GM19043 (cell line): ENCODE measurements at regions not wholly inside any gene's neighbourhood (a gene's known extent, or its start where the extent isn't known, plus 50 kb on each side); places are given as distances from the start of the nearest gene placed in this dataset.
"Not testable (repeated sequence)": the region's sequence is repeated elsewhere in the genome, so short reads cannot be mapped to it uniquely, and the experiment has no call there.

Source experiments
- ATAC-seq: cut with Tn5 transposase; IDR thresholded peaks from one replicate; pipeline ENCODE4 v1.9.1; 2021; ENCODE audit warnings: low read depth; ENCODE audit not compliant: unreplicated experiment

DNA sequence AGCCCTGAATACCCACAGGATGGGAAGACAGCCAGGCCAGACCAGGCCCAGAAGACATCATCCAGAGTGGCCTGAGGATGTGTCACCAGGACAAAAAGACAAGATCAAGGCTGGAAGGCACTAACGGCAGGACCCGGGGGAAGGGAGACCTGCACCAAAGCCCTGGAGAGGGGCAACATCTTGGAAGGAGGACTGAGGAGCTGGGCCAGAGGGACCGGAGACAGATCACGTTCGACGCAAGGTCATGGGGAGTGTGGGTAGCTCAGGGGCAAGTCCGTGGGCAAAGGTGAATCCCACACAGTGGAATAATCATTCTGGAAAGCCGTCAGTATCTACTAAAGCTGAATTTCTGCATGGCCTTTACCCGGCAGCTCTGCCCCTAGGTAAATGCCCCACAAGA, 478.6 kb downstream of the MATN1 start:
- ATAC-seq, result no peak

DNA sequence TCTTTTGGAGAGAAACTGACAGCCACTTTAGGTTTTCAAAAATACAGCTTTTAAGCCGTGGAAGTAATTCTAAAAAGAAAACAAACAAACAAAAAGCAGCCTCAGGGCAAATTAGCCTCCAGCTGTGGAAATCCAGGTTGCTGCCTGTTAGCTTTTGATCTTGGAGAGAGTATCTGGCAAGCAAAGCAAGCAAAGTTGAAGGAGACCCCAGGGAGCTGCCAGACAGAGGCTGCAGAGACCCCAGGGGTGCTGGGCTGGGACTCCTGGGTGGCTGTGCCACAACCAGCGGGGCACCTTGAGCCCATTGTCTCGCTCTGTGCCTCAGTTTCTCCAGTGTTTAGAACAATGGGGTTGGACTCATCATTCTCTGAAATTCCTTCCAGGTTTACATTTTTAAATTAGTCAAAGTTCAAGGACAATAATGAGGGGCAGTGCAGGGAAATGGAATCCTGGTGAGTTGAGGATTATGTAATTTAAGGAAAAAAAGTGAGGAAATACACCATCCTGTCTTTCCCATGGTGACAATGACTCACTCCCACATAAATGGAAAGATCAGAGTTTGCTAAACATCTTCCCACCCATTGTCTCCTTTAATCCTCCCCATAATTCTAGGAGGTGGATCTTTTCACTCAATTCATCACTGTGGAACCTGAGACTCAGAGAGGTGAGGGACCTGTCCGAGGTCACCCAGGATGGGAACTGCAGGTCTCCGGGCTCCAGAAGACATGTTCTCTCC, 480.5 kb downstream of the MATN1 start:
- no peak for ATAC-seq

DNA sequence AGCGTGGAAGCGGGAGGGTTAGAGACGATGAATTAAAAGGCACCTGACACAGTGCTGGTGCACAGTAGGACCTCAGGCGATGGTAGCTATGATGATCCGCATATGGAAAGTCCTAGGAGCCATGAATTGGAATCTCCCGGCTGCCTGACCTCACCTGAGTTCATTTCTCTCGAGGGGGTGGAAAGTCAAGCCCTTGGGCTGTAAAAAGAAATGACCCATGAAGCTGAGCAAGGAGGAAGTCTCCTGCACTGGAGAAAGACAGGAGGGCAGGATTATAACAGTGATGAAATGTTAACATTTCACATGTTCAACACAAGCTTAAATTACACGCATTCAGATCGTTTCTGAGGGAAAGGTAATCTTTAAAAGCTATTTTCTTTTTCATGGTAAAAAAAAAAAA, 481.2 kb downstream of the MATN1 start:
- ATAC-seq, result no peak

DNA sequence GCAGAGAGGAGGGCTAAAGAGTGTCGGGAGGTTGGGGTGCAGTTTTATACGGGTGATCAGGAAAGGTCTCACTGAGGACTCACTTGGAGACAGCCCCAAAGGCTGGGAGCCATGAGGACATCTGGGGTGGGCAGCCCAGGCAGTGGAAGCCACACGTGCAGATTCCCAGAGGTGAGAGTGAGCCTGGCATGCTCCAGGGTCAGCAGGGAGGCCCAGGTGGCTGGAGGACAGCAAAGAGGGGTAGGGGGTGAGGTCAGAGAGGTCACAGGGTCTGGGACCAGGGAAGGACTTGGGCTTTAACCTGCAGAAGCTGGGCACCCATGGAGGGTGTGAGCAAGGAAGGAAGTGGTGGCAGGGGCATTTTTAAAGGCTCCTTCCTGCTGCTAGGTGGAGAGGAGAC, 481.7 kb downstream of the MATN1 start:
- ATAC-seq, result no peak

DNA sequence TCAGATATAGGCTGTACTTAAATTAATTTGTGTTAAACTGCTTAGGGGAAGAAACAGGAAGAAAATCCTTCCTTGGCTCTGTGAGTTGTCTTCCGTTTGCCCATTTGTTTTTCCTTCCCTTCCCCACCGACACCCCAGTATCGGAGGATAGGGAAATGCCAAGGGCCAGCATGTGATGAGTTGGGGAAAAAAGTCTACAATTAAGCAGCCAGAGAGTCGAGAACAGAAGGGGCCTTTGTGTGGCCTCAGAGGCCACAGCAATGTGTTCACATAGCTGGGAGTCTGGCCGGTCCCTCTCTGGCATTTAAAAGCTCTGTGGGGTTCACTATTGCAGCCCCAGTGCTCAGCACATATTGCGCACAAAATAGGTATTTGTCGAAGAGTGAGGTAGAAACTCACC, 489.3 kb downstream of the MATN1 start:
- ATAC-seq, result no peak

DNA sequence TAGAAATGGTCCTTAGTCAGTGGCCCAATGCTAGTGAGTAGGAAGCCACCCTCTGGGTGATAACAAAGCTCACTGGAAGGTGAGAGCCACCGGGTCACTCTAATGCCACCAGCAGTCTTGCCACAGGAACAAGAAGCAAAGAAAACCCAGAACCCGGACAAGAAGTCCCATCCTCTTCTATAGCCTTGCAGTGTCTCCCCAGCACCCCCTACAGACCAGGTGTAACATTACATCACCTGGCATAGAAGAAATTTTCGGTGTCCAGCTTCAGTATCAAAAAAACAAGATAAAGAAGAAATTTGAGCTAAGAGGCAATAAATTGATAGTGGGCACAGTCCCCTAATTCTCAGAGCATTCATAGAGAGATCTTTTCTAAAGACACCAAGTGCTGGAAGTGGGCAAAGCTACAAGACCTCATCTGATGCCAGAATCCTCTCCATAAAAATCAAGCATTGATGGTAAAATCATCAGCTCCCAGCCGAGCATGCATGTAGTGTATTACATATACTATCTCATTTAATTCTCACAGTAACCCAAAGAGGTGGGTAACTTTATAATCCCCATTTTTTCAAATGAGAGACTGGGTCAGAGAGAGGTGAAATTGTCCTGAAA, 491.0 kb downstream of the MATN1 start:
- ATAC-seq, result no peak

DNA sequence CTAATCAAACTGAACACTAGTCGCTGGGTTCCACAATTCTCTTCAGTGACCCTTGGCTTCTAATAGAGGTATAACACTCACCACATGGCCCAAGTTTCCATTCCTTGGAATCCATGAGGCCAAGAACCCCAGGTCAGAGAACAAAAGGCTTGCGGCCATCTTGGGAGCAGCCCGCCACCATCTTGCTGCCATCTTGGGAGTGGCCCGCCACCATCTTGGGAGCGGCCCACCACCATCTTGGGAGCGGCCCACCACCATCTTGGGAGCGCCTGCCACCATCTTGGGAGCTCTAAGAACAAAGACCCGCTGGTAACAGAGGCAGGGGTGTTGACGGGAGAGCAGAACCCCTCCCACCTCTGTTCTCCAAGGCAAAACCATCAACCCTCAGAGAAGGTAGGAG, 493.4 kb downstream of the MATN1 start:
- no peak for ATAC-seq

DNA sequence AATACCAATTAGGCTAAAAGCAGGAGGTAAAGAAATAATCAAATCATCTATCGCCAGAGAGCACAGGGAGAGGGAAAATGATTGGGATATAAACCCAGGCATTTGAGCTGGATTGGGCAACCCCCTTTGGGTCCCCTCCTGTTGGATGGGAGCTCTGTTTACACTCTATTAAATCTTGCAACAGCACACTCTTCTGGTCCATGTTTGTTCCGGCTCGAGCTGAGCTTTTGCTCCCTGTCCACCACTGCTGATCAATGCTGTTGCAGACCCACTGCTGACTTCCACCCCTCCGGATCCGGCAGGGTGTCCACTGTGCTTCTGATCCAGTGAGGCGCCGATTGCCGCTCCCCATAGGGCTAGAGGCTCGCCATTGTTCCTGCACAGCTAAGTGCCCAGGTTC, 493.8 kb downstream of the MATN1 start:
- ATAC-seq, result no peak

DNA sequence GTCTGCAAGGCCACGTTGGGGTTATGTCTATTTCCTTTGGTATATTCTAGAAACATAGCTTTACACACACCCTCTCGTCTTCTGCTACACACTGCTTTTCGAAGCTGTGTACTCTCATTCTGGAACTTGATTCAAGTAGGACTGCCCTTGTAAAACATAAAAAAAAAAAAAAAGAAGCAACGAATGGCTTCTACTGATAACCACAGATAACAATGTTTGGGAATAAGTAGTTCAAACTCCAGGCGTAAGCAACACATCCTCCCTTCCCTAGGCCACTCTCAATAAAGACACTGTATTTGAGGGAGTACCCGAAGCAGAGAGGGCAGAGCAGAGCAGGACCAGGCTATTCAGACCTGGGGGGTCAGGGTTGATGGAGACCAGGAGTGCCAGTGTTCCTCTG, 496.7 kb downstream of the MATN1 start:
- ATAC-seq, result no peak

DNA sequence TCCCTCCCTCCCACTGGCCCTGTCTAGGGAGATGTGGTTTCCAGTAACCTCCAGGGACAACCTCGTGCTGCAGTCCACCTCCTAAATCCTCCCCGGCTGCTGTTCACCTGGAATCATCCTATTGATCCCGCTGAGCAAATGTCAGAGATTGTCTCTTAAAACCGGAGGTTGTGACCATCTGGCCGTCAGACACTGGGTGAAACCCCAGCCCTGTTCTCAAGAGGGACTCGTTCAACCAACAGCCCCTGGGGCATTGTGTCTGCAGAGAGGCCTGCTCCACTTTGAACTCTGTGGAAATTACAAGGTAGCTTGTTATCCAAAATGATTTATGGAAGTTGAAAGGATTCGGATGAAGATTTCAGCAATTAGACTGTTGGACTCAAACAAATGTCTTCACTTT, 498.0 kb downstream of the MATN1 start:
- no peak for ATAC-seq

DNA sequence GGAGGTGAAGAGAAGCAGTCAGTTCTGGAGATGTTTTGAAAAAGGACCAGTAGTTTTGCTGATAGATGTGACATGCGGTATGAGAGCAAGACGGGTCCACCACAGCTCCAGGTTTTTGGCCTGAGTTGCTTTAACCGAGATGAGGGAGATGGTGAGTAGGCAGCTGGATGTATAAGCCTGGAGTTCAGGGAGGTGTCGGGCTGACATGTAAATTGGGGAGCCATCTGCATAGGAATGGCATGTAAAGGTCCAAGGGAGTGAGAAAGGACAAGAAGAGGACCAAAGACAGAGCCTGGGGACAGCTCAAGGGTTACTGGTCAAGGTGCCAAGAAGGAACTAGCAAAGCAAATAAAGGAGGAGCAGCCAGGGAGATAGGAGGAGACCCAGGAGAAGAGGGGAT, 503.7 kb downstream of the MATN1 start:
- ATAC-seq, result no peak

DNA sequence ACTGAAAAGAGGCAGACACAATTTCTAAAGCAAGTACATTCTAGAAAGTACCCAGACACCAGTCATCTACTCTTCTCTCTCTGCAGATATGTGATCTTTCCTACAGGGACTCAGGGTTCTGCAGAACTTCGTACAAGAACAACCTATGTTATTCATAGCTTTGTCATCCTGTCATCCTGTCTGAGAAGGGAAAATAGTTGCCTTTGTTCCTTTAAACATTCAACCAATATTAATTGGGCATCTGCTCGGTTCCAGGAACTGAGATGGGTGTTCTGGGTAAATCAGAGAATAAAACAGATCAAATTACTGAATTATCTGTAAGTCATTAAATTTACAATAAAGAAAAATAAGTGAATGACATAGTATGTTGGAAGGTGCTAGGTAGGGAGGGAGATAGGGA, 504.9 kb downstream of the MATN1 start:
- no peak for ATAC-seq

DNA sequence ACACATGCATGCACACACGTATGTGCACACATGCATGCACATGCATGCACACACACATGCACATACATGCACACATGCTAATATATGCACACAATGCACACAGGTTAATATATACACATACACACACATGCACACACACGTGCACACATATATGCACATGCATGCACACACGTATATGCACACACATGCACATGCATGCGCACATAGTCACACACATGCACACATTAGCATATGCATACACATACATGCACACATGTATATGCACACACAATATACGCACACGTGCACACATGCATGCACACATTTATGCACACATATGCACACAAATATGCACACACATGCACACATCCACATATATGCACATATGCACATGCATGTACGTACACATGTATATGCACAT, 506.8 kb downstream of the MATN1 start:
- ATAC-seq, result no peak

DNA sequence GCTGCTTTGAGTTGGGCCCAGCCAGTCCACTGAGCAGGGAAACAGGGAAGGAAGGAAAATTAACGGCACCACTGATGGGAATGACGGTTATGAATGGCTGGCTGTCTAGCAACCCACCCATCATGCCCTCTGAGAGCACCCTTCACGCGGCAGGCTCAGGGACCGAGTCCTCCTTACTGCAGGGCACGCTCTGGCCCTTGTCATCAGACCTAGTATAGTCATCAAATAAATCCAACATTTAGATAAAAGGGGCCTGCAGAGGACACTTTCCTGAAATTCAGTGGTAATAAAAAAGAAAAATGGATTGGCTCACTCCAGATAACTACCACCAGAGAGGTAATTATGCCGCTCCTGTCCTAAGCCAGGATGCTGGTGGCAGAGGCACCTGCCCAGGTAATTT, 509.4 kb downstream of the MATN1 start:
- no peak for ATAC-seq

DNA sequence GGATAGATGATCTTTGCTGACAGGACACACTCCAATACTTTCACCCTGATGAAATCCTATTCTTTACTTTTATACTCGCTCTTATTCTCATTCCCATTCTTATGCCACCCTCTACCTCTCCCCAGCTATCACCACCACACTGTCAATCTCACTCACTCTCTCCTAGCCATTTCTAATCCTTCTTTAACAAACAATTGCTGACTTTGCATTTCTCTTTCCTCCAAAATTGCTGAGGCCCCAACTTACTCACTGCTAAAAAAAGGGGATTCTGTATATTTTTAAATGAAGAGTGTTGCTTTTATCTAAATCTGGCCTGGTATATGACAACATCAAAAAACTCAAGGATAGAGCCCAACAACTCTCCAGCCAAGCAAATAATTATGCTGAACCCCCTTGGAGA, 515.4 kb downstream of the MATN1 start:
- not testable (repeated sequence) for ATAC-seq

DNA sequence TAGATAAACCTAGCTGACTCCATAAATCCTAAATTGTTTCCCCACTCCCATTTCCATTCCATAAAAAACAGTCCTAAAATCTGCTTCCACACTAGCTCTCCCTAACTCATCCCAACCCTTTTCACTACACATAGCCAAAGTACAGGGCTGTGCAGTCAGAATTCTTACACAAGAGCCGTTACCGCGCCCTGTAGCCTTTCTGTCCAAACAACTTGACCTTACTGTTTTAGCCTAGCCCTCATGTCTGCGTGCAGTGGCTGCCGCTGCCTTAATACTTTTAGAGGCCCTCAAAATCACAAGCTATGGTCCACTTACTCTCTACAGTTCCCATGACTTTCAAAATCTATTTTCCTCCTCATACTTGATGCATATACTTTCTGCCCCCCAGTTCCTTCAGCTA, 516.8 kb downstream of the MATN1 start:
- ATAC-seq, result not testable (repeated sequence)

DNA sequence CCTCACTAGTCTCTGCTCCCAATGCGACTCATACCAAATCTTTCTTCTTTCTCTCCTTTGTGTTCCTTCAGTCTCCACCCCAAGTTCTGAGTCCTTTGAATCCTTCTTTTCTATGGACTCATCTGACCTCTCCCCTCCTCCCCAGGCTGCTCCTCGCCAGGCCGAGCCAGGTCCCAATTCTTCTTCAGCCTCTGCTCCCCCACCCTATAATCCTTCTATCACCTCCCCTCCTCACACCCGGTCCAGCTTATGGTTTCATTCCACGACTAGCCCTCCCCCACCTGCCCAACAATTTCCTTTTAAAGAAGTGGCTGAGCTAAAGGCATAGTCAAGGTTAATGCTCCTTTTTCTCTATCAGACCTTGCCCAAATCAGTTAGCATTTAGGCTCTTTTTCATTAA, 518.5 kb downstream of the MATN1 start:
- ATAC-seq, result not testable (repeated sequence)

DNA sequence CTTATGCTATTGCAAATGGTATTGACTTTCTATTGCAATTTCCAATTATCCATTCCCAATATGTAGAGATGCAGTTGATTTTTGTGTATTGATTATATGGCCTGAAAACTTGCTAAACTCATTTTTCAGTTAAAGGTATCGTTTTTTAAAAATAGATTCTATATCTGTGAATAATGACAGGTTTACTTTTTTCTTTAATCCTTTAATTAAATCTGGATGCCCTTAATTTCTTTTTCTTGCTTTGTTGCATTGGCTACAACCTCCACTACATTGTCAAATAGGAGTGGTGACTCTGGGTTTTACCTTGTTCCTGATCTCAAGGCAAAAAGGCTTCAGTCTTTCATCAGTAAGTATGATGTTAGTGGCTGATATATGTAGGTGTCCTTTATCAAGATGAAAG, 522.4 kb downstream of the MATN1 start:
- ATAC-seq, result no peak

DNA sequence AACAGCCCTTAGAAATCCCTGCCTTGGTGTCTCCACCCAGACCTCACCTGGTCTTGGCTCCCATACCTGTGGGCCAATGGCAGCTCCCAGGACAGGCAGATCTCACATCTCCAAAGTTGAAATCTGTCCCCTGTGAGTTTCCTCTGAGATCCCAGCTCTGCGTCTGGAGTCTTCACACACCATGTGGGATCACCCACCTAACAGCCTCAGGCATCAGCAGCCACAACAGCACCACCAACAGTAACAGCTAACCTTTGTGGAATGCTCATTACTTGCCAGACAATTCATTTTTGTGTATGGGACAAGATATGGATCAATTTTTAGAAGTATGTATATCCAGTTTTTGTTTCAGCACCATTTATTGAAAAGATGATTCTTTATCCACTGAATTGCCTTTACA, 523.2 kb downstream of the MATN1 start:
- no peak for ATAC-seq

DNA sequence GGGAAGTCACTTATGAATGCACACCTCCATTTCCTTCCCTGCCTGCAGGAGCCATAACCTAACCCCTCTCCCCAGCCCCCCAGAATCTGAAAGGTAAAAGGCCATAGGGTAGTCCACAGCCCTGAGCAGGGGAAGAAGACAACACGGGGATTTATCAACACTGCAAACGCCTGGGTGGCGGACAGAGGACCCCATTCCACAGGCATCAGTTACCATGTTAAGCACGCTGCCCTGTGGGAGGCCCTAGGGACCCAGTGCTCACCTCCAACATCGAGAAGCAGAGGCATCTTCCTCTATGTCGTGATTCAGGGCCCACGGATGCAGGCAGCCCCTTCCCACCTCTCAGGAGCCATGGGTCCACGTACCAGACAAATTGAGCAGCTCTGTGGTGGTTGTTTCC, 523.8 kb downstream of the MATN1 start:
- no peak for ATAC-seq

DNA sequence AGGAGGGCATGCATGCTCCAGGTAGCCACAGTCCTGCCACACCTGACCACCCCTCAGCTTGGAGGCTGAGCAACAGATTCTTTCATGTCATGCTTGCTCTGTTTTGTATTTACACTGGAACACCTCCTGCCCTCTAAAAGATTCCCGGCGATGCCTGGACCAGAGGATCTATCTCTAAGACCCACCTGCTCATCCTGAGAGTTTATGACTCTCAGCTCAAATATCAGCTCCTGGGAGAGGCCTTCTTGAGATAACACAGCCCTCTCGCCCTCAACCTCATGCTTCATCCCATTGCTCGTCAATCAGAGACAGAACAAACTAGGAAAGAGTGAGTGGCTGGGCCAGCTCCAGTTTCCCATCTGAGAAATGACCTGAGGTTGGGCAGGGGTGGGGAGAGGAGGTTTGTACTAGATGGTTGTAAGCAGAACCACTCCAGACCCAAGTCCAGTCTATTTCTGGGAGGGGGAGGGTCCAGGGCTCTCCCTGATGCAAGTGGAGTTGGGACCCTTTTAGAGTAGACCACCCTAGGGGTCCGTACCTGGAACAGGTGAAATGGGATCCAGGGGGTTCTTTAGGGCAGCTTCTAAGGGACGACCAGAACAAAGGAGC, 524.5 kb downstream of the MATN1 start:
- ATAC-seq, result no peak

DNA sequence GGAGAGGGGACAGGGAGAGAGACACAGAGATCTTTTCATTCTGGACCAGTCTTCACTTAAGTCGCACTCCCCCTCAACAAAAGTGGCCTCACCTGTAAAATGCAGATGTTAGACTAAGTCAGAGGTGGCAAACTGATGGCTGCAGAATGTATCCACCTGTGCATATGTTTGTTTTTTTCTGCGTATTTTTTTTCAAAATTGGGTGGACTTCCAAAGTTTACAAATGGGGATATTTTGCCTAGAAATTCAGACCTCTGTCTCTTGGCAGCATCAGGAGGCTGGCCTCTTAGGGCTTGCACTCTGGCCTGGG, 525.0 kb downstream of the MATN1 start:
- no peak for ATAC-seq
